HL-60 (cell line): ENCODE measurements at regions not wholly inside any gene's neighbourhood (a gene's known extent, or its start where the extent isn't known, plus 50 kb on each side); places are given as distances from the start of the nearest gene placed in this dataset.

Experiments
- GABPA ChIP-seq: IDR thresholded peaks from 2 replicates; pipeline ENCODE4 v1.6.1; 2012; ENCODE audit warnings: low read depth
- POLR2AphosphoS5 ChIP-seq: IDR thresholded peaks from 2 replicates; pipeline ENCODE4 v1.6.1; 2012; ENCODE audit warnings: low read depth
- TF ChIP-seq, protein P1 (sequence below): IDR thresholded peaks from one replicate; pipeline ENCODE4 v1.5.1; 2011; ENCODE audit warnings: low read length, control low read depth, inconsistent platforms; ENCODE audit not compliant: insufficient read depth
- TF ChIP-seq, protein P2 (sequence below): IDR thresholded peaks from 2 replicates; pipeline ENCODE4 v1.6.1; 2012; ENCODE audit warnings: low read depth; ENCODE audit not compliant: insufficient replicate concordance

- TF ChIP-seq POLR2AphosphoS5 (no peak), GABPA (no peak)
- TF ChIP-seq, protein P1, sequence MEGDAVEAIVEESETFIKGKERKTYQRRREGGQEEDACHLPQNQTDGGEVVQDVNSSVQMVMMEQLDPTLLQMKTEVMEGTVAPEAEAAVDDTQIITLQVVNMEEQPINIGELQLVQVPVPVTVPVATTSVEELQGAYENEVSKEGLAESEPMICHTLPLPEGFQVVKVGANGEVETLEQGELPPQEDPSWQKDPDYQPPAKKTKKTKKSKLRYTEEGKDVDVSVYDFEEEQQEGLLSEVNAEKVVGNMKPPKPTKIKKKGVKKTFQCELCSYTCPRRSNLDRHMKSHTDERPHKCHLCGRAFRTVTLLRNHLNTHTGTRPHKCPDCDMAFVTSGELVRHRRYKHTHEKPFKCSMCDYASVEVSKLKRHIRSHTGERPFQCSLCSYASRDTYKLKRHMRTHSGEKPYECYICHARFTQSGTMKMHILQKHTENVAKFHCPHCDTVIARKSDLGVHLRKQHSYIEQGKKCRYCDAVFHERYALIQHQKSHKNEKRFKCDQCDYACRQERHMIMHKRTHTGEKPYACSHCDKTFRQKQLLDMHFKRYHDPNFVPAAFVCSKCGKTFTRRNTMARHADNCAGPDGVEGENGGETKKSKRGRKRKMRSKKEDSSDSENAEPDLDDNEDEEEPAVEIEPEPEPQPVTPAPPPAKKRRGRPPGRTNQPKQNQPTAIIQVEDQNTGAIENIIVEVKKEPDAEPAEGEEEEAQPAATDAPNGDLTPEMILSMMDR = no peak
- TF ChIP-seq, protein P2, sequence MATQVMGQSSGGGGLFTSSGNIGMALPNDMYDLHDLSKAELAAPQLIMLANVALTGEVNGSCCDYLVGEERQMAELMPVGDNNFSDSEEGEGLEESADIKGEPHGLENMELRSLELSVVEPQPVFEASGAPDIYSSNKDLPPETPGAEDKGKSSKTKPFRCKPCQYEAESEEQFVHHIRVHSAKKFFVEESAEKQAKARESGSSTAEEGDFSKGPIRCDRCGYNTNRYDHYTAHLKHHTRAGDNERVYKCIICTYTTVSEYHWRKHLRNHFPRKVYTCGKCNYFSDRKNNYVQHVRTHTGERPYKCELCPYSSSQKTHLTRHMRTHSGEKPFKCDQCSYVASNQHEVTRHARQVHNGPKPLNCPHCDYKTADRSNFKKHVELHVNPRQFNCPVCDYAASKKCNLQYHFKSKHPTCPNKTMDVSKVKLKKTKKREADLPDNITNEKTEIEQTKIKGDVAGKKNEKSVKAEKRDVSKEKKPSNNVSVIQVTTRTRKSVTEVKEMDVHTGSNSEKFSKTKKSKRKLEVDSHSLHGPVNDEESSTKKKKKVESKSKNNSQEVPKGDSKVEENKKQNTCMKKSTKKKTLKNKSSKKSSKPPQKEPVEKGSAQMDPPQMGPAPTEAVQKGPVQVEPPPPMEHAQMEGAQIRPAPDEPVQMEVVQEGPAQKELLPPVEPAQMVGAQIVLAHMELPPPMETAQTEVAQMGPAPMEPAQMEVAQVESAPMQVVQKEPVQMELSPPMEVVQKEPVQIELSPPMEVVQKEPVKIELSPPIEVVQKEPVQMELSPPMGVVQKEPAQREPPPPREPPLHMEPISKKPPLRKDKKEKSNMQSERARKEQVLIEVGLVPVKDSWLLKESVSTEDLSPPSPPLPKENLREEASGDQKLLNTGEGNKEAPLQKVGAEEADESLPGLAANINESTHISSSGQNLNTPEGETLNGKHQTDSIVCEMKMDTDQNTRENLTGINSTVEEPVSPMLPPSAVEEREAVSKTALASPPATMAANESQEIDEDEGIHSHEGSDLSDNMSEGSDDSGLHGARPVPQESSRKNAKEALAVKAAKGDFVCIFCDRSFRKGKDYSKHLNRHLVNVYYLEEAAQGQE = no peak
Measured at GRCh38 chr10:120788771-120789170, 62.4 kb upstream of the WDR11 start.
